AG09309 (cell line): ENCODE measurements at regions not wholly inside any gene's neighbourhood (a gene's known extent, or its start where the extent isn't known, plus 50 kb on each side); places are given as distances from the start of the nearest gene placed in this dataset.

ENCODE experiments used
- DNase-seq: peaks from one replicate; pipeline ENCODE4 v3.0.0-alpha.2; 2010; ENCODE audit warnings: low read depth
- H3K4me3 ChIP-seq: 2 replicates; pipeline ENCODE4 v1.5.1; 2011; ENCODE audit warnings: mild to moderate bottlenecking, low read depth, low read length, moderate library complexity; ENCODE audit not compliant: control insufficient read depth
- CTCF ChIP-seq: IDR thresholded peaks from 2 replicates; pipeline ENCODE4 v1.5.1; 2011; ENCODE audit warnings: mild to moderate bottlenecking, low read depth, low read length, inconsistent platforms; ENCODE audit not compliant: insufficient read depth, control insufficient read depth; ENCODE audit errors: missing control alignments

GRCh38 chr2:175399326-175399725 is 217.8 kb upstream of the ATP5MC3 start:
- no peak for DNase-seq
- no peak overlapping the region for H3K4me3 ChIP-seq
- no peak for TF ChIP-seq CTCF

GRCh38 chr2:175398848-175399247 is 217.3 kb upstream of the ATP5MC3 start:
- no peak for TF ChIP-seq CTCF

GRCh38 chr2:175396696-175397095 is 215.2 kb upstream of the ATP5MC3 start:
- H3K4me3 ChIP-seq, result no peak overlapping the region
- TF ChIP-seq CTCF, result no peak
- no peak for DNase-seq

More at GRCh38 chr2:175398848-175399247, 217.3 kb upstream of the ATP5MC3 start:
- H3K4me3 ChIP-seq, result no peak overlapping the region
- DNase-seq, result no peak

- H3K4me3 ChIP-seq, result no peak overlapping the region
- no peak for DNase-seq
- no peak for TF ChIP-seq CTCF
Measured at GRCh38 chr2:175393851-175394250, 212.3 kb upstream of the ATP5MC3 start.

- no peak for TF ChIP-seq CTCF
- DNase-seq, result no peak
- H3K4me3 ChIP-seq, result no peak overlapping the region
Measured at GRCh38 chr2:175383286-175383685, 201.8 kb upstream of the ATP5MC3 start.

GRCh38 chr2:175373729-175374128 is 192.2 kb upstream of the ATP5MC3 start:
- no peak for TF ChIP-seq CTCF
- no peak overlapping the region for H3K4me3 ChIP-seq
- DNase-seq, result no peak

GRCh38 chr2:175372704-175373701 is 191.5 kb upstream of the ATP5MC3 start:
- peak; percentile 8 for DNase-seq
- H3K4me3 ChIP-seq, result no peak overlapping the region
- TF ChIP-seq CTCF, result no peak
